ENCODE measurements at regions not wholly inside any gene's neighbourhood (a gene's known extent, or its start where the extent isn't known, plus 50 kb on each side); places are given as distances from the start of the nearest gene placed in this dataset.
"Not testable (repeated sequence)": the region's sequence is repeated elsewhere in the genome, so short reads cannot be mapped to it uniquely, and the experiment has no call there.

- no peaks in the 10 kb centered on the region for H3K9me3 ChIP-seq (ENCODE audit: control insufficient read depth in 1 of 2, low read length in 2 of 2)
- H3K4me1 ChIP-seq (ENCODE audit: control insufficient read depth in 1 of 2, insufficient read depth in 2 of 2, low read length in 2 of 2): no peaks in the 10 kb centered on the region
- H3K36me3 ChIP-seq (ENCODE audit: control insufficient read depth in 1 of 2, insufficient read depth in 2 of 2, low read length in 2 of 2): no peaks in the 10 kb centered on the region
- H3K27ac ChIP-seq (ENCODE audit: low read length): no peak overlapping the region
- no peaks in the 10 kb centered on the region for H3K27me3 ChIP-seq (ENCODE audit: low read depth, low read length)
- no peak overlapping the region for H3K4me3 ChIP-seq (ENCODE audit: low read depth in 1 of 2, low read length in 2 of 2)
These were observed 559.0 kb upstream of the RGMB start for GRCh38 chr5:98214240-98215051.

GRCh38 chr5:98217138-98217537 is 556.3 kb upstream of the RGMB start:
- Histone ChIP-seq H3K36me3 (ENCODE audit: control insufficient read depth in 1 of 2, insufficient read depth in 2 of 2, low read length in 2 of 2) (no peaks in the 10 kb centered on the region), H3K4me1 (ENCODE audit: control insufficient read depth in 1 of 2, insufficient read depth in 2 of 2, low read length in 2 of 2) (no peaks in the 10 kb centered on the region), H3K27ac (ENCODE audit: low read length) (no peak overlapping the region), H3K9me3 (ENCODE audit: control insufficient read depth in 1 of 2, low read length in 2 of 2) (no peaks in the 10 kb centered on the region), H3K4me3 (ENCODE audit: low read depth in 1 of 2, low read length in 2 of 2) (no peak overlapping the region), H3K27me3 (ENCODE audit: low read depth, low read length) (no peaks in the 10 kb centered on the region)

GRCh38 chr5:98218838-98219237 is 554.6 kb upstream of the RGMB start:
- no peak overlapping the region for H3K27ac ChIP-seq (ENCODE audit: low read length)
- H3K27me3 ChIP-seq (ENCODE audit: low read depth, low read length): no peaks in the 10 kb centered on the region
- H3K36me3 ChIP-seq (ENCODE audit: control insufficient read depth in 1 of 2, insufficient read depth in 2 of 2, low read length in 2 of 2): no peaks in the 10 kb centered on the region
- no peak overlapping the region for H3K4me3 ChIP-seq (ENCODE audit: low read depth in 1 of 2, low read length in 2 of 2)
- H3K9me3 ChIP-seq (ENCODE audit: control insufficient read depth in 1 of 2, low read length in 2 of 2): no peaks in the 10 kb centered on the region
- H3K4me1 ChIP-seq (ENCODE audit: control insufficient read depth in 1 of 2, insufficient read depth in 2 of 2, low read length in 2 of 2): no peaks in the 10 kb centered on the region

- Histone ChIP-seq H3K27me3 (ENCODE audit: low read depth, low read length) (no peaks in the 10 kb centered on the region), H3K4me1 (ENCODE audit: control insufficient read depth in 1 of 2, insufficient read depth in 2 of 2, low read length in 2 of 2) (no peaks in the 10 kb centered on the region), H3K36me3 (ENCODE audit: control insufficient read depth in 1 of 2, insufficient read depth in 2 of 2, low read length in 2 of 2) (no peaks in the 10 kb centered on the region), H3K4me3 (ENCODE audit: low read depth in 1 of 2, low read length in 2 of 2) (peak overlapping the region in 1 of 2 donors; percentile 16), H3K27ac (ENCODE audit: low read length) (no peak overlapping the region), H3K9me3 (ENCODE audit: control insufficient read depth in 1 of 2, low read length in 2 of 2) (peaks cover 0 to 21% of the 10 kb centered on the region in 2 donors)
These were observed 546.0 kb upstream of the RGMB start for GRCh38 chr5:98227489-98227888.

GRCh38 chr5:98231089-98231488 is 542.4 kb upstream of the RGMB start:
- no peaks in the 10 kb centered on the region for H3K4me1 ChIP-seq (ENCODE audit: control insufficient read depth in 1 of 2, insufficient read depth in 2 of 2, low read length in 2 of 2)
- H3K36me3 ChIP-seq (ENCODE audit: control insufficient read depth in 1 of 2, insufficient read depth in 2 of 2, low read length in 2 of 2): no peaks in the 10 kb centered on the region
- peaks cover 0 to 23% of the 10 kb centered on the region in 2 donors for H3K9me3 ChIP-seq (ENCODE audit: control insufficient read depth in 1 of 2, low read length in 2 of 2)
- no peak overlapping the region for H3K27ac ChIP-seq (ENCODE audit: low read length)
- no peaks in the 10 kb centered on the region for H3K27me3 ChIP-seq (ENCODE audit: low read depth, low read length)
- H3K4me3 ChIP-seq (ENCODE audit: low read depth in 1 of 2, low read length in 2 of 2): no peak overlapping the region

GRCh38 chr5:98237794-98238193 is 535.7 kb upstream of the RGMB start:
- H3K27ac ChIP-seq (ENCODE audit: low read length); H3K4me3 ChIP-seq (ENCODE audit: low read depth in 1 of 2, low read length in 2 of 2); H3K4me1 ChIP-seq (ENCODE audit: control insufficient read depth in 1 of 2, insufficient read depth in 2 of 2, low read length in 2 of 2); H3K36me3 ChIP-seq (ENCODE audit: control insufficient read depth in 1 of 2, insufficient read depth in 2 of 2, low read length in 2 of 2); H3K9me3 ChIP-seq (ENCODE audit: control insufficient read depth in 1 of 2, low read length in 2 of 2); H3K27me3 ChIP-seq (ENCODE audit: low read depth, low read length): not testable (repeated sequence)

- Histone ChIP-seq H3K27ac (ENCODE audit: low read length) (no peak overlapping the region), H3K36me3 (ENCODE audit: control insufficient read depth in 1 of 2, insufficient read depth in 2 of 2, low read length in 2 of 2) (no peaks in the 10 kb centered on the region), H3K4me1 (ENCODE audit: control insufficient read depth in 1 of 2, insufficient read depth in 2 of 2, low read length in 2 of 2) (no peaks in the 10 kb centered on the region), H3K27me3 (ENCODE audit: low read depth, low read length) (no peaks in the 10 kb centered on the region), H3K4me3 (ENCODE audit: low read depth in 1 of 2, low read length in 2 of 2) (no peak overlapping the region), H3K9me3 (ENCODE audit: control insufficient read depth in 1 of 2, low read length in 2 of 2) (no peaks in the 10 kb centered on the region)
These were observed 529.5 kb upstream of the RGMB start for GRCh38 chr5:98243972-98244371.

GRCh38 chr5:98248949-98249348 is 524.5 kb upstream of the RGMB start:
- no peaks in the 10 kb centered on the region for H3K9me3 ChIP-seq (ENCODE audit: control insufficient read depth in 1 of 2, low read length in 2 of 2)
- no peaks in the 10 kb centered on the region for H3K36me3 ChIP-seq (ENCODE audit: control insufficient read depth in 1 of 2, insufficient read depth in 2 of 2, low read length in 2 of 2)
- no peak overlapping the region for H3K27ac ChIP-seq (ENCODE audit: low read length)
- H3K4me1 ChIP-seq (ENCODE audit: control insufficient read depth in 1 of 2, insufficient read depth in 2 of 2, low read length in 2 of 2): no peaks in the 10 kb centered on the region
- no peaks in the 10 kb centered on the region for H3K27me3 ChIP-seq (ENCODE audit: low read depth, low read length)
- H3K4me3 ChIP-seq (ENCODE audit: low read depth in 1 of 2, low read length in 2 of 2): no peak overlapping the region

GRCh38 chr5:98258939-98259338 is 514.5 kb upstream of the RGMB start:
- Histone ChIP-seq H3K9me3 (ENCODE audit: control insufficient read depth in 1 of 2, low read length in 2 of 2) (peaks cover 0 to 6% of the 10 kb centered on the region in 2 donors), H3K36me3 (ENCODE audit: control insufficient read depth in 1 of 2, insufficient read depth in 2 of 2, low read length in 2 of 2) (no peaks in the 10 kb centered on the region), H3K4me1 (ENCODE audit: control insufficient read depth in 1 of 2, insufficient read depth in 2 of 2, low read length in 2 of 2) (no peaks in the 10 kb centered on the region), H3K4me3 (ENCODE audit: low read depth in 1 of 2, low read length in 2 of 2) (no peak overlapping the region), H3K27me3 (ENCODE audit: low read depth, low read length) (no peaks in the 10 kb centered on the region), H3K27ac (ENCODE audit: low read length) (no peak overlapping the region)

GRCh38 chr5:98259595-98259994 is 513.9 kb upstream of the RGMB start:
- Histone ChIP-seq H3K27me3 (ENCODE audit: low read depth, low read length) (no peaks in the 10 kb centered on the region), H3K36me3 (ENCODE audit: control insufficient read depth in 1 of 2, insufficient read depth in 2 of 2, low read length in 2 of 2) (no peaks in the 10 kb centered on the region), H3K9me3 (ENCODE audit: control insufficient read depth in 1 of 2, low read length in 2 of 2) (peaks cover 0 to 6% of the 10 kb centered on the region in 2 donors), H3K4me3 (ENCODE audit: low read depth in 1 of 2, low read length in 2 of 2) (no peak overlapping the region), H3K4me1 (ENCODE audit: control insufficient read depth in 1 of 2, insufficient read depth in 2 of 2, low read length in 2 of 2) (no peaks in the 10 kb centered on the region), H3K27ac (ENCODE audit: low read length) (no peak overlapping the region)

GRCh38 chr5:98263084-98263483 is 510.4 kb upstream of the RGMB start:
- Histone ChIP-seq H3K36me3 (ENCODE audit: control insufficient read depth in 1 of 2, insufficient read depth in 2 of 2, low read length in 2 of 2) (no peaks in the 10 kb centered on the region), H3K27ac (ENCODE audit: low read length) (no peak overlapping the region), H3K27me3 (ENCODE audit: low read depth, low read length) (no peaks in the 10 kb centered on the region), H3K9me3 (ENCODE audit: control insufficient read depth in 1 of 2, low read length in 2 of 2) (no peaks in the 10 kb centered on the region), H3K4me3 (ENCODE audit: low read depth in 1 of 2, low read length in 2 of 2) (no peak overlapping the region), H3K4me1 (ENCODE audit: control insufficient read depth in 1 of 2, insufficient read depth in 2 of 2, low read length in 2 of 2) (no peaks in the 10 kb centered on the region)
